ENCODE measurements at regions not wholly inside any gene's neighbourhood (a gene's known extent, or its start where the extent isn't known, plus 50 kb on each side); places are given as distances from the start of the nearest gene placed in this dataset.
A peak's percentile ranks its signal among the peaks of the same experiment; 100 is the strongest.

DNA sequence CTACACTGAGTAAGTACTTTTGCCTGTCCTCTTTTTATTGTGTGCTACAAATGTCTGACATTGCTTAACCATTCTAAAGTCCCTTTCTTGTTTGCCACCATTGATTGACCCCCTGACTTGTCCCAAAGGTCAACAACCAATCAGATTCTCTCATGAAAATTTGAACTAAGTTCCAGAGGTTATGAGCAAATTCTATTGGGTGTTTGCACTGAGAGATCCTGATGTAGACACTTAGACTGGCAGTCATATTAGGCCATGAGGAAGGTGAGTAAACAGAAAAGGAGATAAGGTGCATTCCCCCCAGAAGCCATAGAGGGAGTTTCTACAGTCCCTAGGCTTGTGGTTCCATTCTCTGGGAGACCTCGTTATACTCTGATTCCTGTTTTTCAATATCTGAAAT, 101.3 kb upstream of the E2F8 start:
- POLR2A ChIA-PET: no interaction called here
- Histone ChIP-seq H3K4me2 (ENCODE audit: insufficient read depth, low read length) (no peak overlapping the region), H3K36me3 (ENCODE audit: control insufficient read depth, insufficient read depth, low read length) (no peaks in the 10 kb centered on the region), H3K9ac (ENCODE audit: insufficient read depth in 1 of 2, low read depth in 2 of 2, low read length in 2 of 2) (no peak overlapping the region), H2AFZ (ENCODE audit: low read depth, low read length) (no peak overlapping the region), H3K9me1 (ENCODE audit: control insufficient read depth, insufficient read depth, low read length) (no peaks in the 10 kb centered on the region), H4K20me1 (replicated peaks; ENCODE audit: control insufficient read depth, insufficient read depth, low read length) (no peaks in the 10 kb centered on the region), H3K4me1 (replicated peaks in 1 of 2; ENCODE audit: control insufficient read depth in 2 of 2, insufficient read depth in 2 of 2, low read length in 2 of 2) (peaks cover 0 to 12% of the 10 kb centered on the region in 2 experiments; a peak in 1 of 5 replicates), H3K27me3 (ENCODE audit: control insufficient read depth in 2 of 2, insufficient read depth in 2 of 2, low read length in 2 of 2) (peaks cover 18 to 32% of the 10 kb centered on the region in 2 experiments; a peak in 4 of 5 replicates), H3K79me2 (ENCODE audit: control insufficient read depth, insufficient read depth, low read length) (no peaks in the 10 kb centered on the region), H3K27ac (ENCODE audit: extremely low read depth, low read depth, low read length) (no peak overlapping the region), H3K9me3 (replicated peaks; ENCODE audit: control insufficient read depth, insufficient read depth, low read depth, low read length) (no peaks in the 10 kb centered on the region), H3K4me3 (no peak overlapping the region)
- intact Hi-C loops (cut with micrococcal nuclease) (no loop called here), in situ Hi-C loops (cut with MboI) (no loop called here)
- no peak for DNase-seq (ENCODE audit: extremely low read depth in 1 of 4, low spot score in 3 of 4)
- BruUV-seq (replicated peaks): no TSS peak
- CTCF ChIA-PET (ENCODE audit: low intra/inter-chr PET ratio): no interaction called here
- TF ChIP-seq JUNB (CRISPR knock-in tag; conservative IDR thresholded peaks at IDR 0.05): no peak
- TF ChIP-seq, protein P1, sequence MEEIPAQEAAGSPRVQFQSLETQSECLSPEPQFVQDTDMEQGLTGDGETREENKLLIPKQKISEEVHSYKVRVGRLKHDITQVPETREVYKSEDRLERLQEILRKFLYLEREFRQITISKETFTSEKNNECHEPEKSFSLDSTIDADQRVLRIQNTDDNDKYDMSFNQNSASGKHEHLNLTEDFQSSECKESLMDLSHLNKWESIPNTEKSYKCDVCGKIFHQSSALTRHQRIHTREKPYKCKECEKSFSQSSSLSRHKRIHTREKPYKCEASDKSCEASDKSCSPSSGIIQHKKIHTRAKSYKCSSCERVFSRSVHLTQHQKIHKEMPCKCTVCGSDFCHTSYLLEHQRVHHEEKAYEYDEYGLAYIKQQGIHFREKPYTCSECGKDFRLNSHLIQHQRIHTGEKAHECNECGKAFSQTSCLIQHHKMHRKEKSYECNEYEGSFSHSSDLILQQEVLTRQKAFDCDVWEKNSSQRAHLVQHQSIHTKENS (CRISPR knock-in tag; IDR thresholded peaks at IDR 0.05): no peak
- no peak for FAIRE-seq
- 0% methylated on average over 1 of the region's 1 CpG for WGBS (ENCODE audit: insufficient coverage, low coverage, missing lambda C conversion rate)
- ATAC-seq: 0 out of 3 replicates have a peak, but pooled peaks have one; percentile 41

- no peaks in the 10 kb centered on the region for H4K20me1 ChIP-seq (replicated peaks; ENCODE audit: control insufficient read depth, insufficient read depth, low read length)
- no peaks in the 10 kb centered on the region; a peak in 1 of 5 replicates for H3K27me3 ChIP-seq (ENCODE audit: control insufficient read depth in 2 of 2, insufficient read depth in 2 of 2, low read length in 2 of 2)
- FAIRE-seq (no peak), ATAC-seq (no peak), DNase-seq (ENCODE audit: extremely low read depth in 1 of 4, low spot score in 3 of 4) (no peak)
- H3K27ac ChIP-seq (ENCODE audit: extremely low read depth, low read depth, low read length): no peak overlapping the region
- H3K4me1 ChIP-seq (replicated peaks in 1 of 2; ENCODE audit: control insufficient read depth in 2 of 2, insufficient read depth in 2 of 2, low read length in 2 of 2): no peaks in the 10 kb centered on the region
- no peaks in the 10 kb centered on the region for H3K9me3 ChIP-seq (replicated peaks; ENCODE audit: control insufficient read depth, insufficient read depth, low read depth, low read length)
- no peak overlapping the region for H3K4me2 ChIP-seq (ENCODE audit: insufficient read depth, low read length)
- ChIA-PET CTCF (ENCODE audit: low intra/inter-chr PET ratio) (no interaction called here), POLR2A (no interaction called here)
- 0% methylated on average over 3 of the region's 3 CpGs for WGBS (ENCODE audit: insufficient coverage, low coverage, missing lambda C conversion rate)
- no peak overlapping the region for H3K4me3 ChIP-seq
- in situ Hi-C loops (cut with MboI): no loop called here
- no TSS peak for BruUV-seq (replicated peaks)
- H3K9me1 ChIP-seq (ENCODE audit: control insufficient read depth, insufficient read depth, low read length): no peaks in the 10 kb centered on the region
- intact Hi-C loops (cut with micrococcal nuclease): no loop called here
- no peak overlapping the region for H2AFZ ChIP-seq (ENCODE audit: low read depth, low read length)
- H3K79me2 ChIP-seq (ENCODE audit: control insufficient read depth, insufficient read depth, low read length): no peaks in the 10 kb centered on the region
- H3K9ac ChIP-seq (ENCODE audit: insufficient read depth in 1 of 2, low read depth in 2 of 2, low read length in 2 of 2): no peak overlapping the region
- H3K36me3 ChIP-seq (ENCODE audit: control insufficient read depth, insufficient read depth, low read length): no peaks in the 10 kb centered on the region
- TF ChIP-seq XRCC3 (IDR thresholded peaks at IDR 0.05) (no peak), PML (IDR thresholded peaks at IDR 0.05; ENCODE audit: low read length) (no peak), ZNF830 (CRISPR knock-in tag; IDR thresholded peaks at IDR 0.05) (no peak), HINFP (tag; conservative IDR thresholded peaks at IDR 0.05; ENCODE audit: low read depth) (no peak), ZNF79 (CRISPR knock-in tag; IDR thresholded peaks at IDR 0.05; ENCODE audit: low read depth) (no peak), ASH1L (IDR thresholded peaks at IDR 0.05; ENCODE audit: borderline replicate concordance, low read depth, partially characterized antibody) (no peak), ZNF551 (CRISPR knock-in tag; IDR thresholded peaks at IDR 0.05) (no peak), ARHGAP35 (IDR thresholded peaks at IDR 0.05; ENCODE audit: partially characterized antibody) (no peak), ZNF146 (CRISPR knock-in tag; IDR thresholded peaks at IDR 0.05; ENCODE audit: unreplicated experiment) (no peak)
- TF ChIP-seq, protein P2, sequence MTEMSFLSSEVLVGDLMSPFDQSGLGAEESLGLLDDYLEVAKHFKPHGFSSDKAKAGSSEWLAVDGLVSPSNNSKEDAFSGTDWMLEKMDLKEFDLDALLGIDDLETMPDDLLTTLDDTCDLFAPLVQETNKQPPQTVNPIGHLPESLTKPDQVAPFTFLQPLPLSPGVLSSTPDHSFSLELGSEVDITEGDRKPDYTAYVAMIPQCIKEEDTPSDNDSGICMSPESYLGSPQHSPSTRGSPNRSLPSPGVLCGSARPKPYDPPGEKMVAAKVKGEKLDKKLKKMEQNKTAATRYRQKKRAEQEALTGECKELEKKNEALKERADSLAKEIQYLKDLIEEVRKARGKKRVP (CRISPR knock-in tag; IDR thresholded peaks at IDR 0.05): no peak
- TF ChIP-seq, protein P3, sequence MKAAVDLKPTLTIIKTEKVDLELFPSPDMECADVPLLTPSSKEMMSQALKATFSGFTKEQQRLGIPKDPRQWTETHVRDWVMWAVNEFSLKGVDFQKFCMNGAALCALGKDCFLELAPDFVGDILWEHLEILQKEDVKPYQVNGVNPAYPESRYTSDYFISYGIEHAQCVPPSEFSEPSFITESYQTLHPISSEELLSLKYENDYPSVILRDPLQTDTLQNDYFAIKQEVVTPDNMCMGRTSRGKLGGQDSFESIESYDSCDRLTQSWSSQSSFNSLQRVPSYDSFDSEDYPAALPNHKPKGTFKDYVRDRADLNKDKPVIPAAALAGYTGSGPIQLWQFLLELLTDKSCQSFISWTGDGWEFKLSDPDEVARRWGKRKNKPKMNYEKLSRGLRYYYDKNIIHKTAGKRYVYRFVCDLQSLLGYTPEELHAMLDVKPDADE (conservative IDR thresholded peaks at IDR 0.05; ENCODE audit: control insufficient read depth, low read depth, low read length): no peak
Measured at GRCh38 chr11:19338375-19338774, 97.6 kb upstream of the E2F8 start.
